Left ventricle myocardium inferior (tissue), 1 donor: ENCODE measurements at regions not wholly inside any gene's neighbourhood (a gene's known extent, or its start where the extent isn't known, plus 50 kb on each side); places are given as distances from the start of the nearest gene placed in this dataset.

Experiments used
- DNase-seq: peaks from one replicate; pipeline ENCODE4 v3.0.0-alpha.2; 2020
- H3K27ac ChIP-seq: fragments of 200-600 bp; replicated peaks from 2 replicates; pipeline ENCODE4 v1.8.0; 2021
- H3K27me3 ChIP-seq: fragments of 200-600 bp; 2 replicates; pipeline ENCODE4 v1.8.0; 2021; ENCODE audit warnings: low read depth
- H3K36me3 ChIP-seq: fragments of 200-600 bp; 2 replicates; pipeline ENCODE4 v1.8.0; 2021
- H3K4me1 ChIP-seq: fragments of 200-600 bp; 2 replicates; pipeline ENCODE4 v1.8.0; 2021
- H3K4me3 ChIP-seq: fragments of 200-600 bp; 2 replicates; pipeline ENCODE4 v1.8.0; 2021; ENCODE audit warnings: mild to moderate bottlenecking, moderate library complexity
- H3K9me3 ChIP-seq: fragments of 200-600 bp; replicated peaks from 2 replicates; pipeline ENCODE4 v1.8.0; 2021
- CTCF ChIP-seq: fragments of 200-600 bp; IDR thresholded peaks from 2 replicates; pipeline ENCODE4 v1.8.0; 2021; ENCODE audit warnings: antibody characterized with exemption, mild to moderate bottlenecking, borderline replicate concordance
- intact Hi-C: fragments of 100-400 bp; cut with micrococcal nuclease; formaldehyde crosslinking; loops from one replicate; pipeline ENCODE4 v1.11.0; 2022
- donor health status: DM: no; HTN: yes; CAD: no; lungs with severe emphysema.

DNA sequence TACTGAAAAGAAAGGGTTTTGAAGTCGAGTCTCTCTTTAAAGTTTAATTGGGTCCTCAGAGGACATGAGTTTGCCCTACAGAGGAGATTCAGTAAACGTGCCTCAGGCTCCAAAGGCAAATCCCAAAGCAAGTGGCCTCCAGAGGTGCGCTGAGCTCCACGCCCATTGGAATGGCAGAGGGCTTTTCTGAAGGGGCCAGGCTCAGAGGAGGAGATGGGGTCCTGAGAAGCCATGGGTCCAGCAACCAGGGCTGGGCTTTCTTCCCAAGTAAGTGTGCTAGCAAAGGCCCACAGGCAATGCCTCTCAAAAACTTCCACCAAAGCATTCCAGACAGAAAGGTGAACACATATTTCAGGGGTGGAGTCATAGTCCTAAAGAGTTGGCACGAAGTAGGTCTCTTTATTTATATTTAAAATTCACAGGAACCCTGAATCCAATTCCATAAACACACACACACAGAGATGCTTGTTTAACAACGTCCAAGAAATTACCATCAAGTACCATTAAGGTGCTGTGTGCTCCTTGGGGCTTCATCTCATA, 93.0 kb upstream of the SH3BP4 start:
- Histone ChIP-seq H3K36me3 (no peaks in the 10 kb centered on the region), H3K9me3 (no peaks in the 10 kb centered on the region), H3K4me1 (peaks cover 29% of the 10 kb centered on the region), H3K4me3 (no peak overlapping the region), H3K27ac (no peak overlapping the region), H3K27me3 (no peaks in the 10 kb centered on the region)
- DNase-seq = no peak
- TF ChIP-seq CTCF = no peak
- intact Hi-C loops = no loop called here

- intact Hi-C loops = no loop called here
- H3K9me3 ChIP-seq = no peaks in the 10 kb centered on the region
- no peak for TF ChIP-seq CTCF
- no peak for DNase-seq
- H3K4me3 ChIP-seq = no peak overlapping the region
- H3K27me3 ChIP-seq = no peaks in the 10 kb centered on the region
- H3K27ac ChIP-seq = no peak overlapping the region
- H3K4me1 ChIP-seq = peaks cover 23% of the 10 kb centered on the region
- no peaks in the 10 kb centered on the region for H3K36me3 ChIP-seq
Measured at GRCh38 chr2:234858145-234858544, 93.7 kb upstream of the SH3BP4 start.

- Histone ChIP-seq H3K36me3 (no peaks in the 10 kb centered on the region), H3K27ac (no peak overlapping the region), H3K27me3 (no peaks in the 10 kb centered on the region), H3K4me3 (no peak overlapping the region), H3K9me3 (no peaks in the 10 kb centered on the region), H3K4me1 (no peaks in the 10 kb centered on the region)
- no peak for DNase-seq
- no peak for TF ChIP-seq CTCF
- intact Hi-C loops = no loop called here
Measured at GRCh38 chr2:234853729-234854128, 98.1 kb upstream of the SH3BP4 start.

- Histone ChIP-seq H3K27me3 (no peaks in the 10 kb centered on the region), H3K9me3 (no peaks in the 10 kb centered on the region), H3K27ac (no peak overlapping the region), H3K36me3 (no peaks in the 10 kb centered on the region), H3K4me3 (no peak overlapping the region), H3K4me1 (no peaks in the 10 kb centered on the region)
- intact Hi-C loops = no loop called here
- TF ChIP-seq CTCF = no peak
- DNase-seq = no peak
Measured at GRCh38 chr2:234852941-234853340, 98.9 kb upstream of the SH3BP4 start.

GRCh38 chr2:234852035-234852434, 99.8 kb upstream of the SH3BP4 start:
- intact Hi-C loops = no loop called here
- Histone ChIP-seq H3K4me1 (no peaks in the 10 kb centered on the region), H3K27ac (no peak overlapping the region), H3K27me3 (no peaks in the 10 kb centered on the region), H3K4me3 (no peak overlapping the region), H3K36me3 (no peaks in the 10 kb centered on the region), H3K9me3 (no peaks in the 10 kb centered on the region)
- TF ChIP-seq CTCF = no peak
- DNase-seq = no peak

- TF ChIP-seq CTCF = no peak
- H3K9me3 ChIP-seq = no peaks in the 10 kb centered on the region
- intact Hi-C loops = no loop called here
- no peaks in the 10 kb centered on the region for H3K36me3 ChIP-seq
- no peak for DNase-seq
- no peaks in the 10 kb centered on the region for H3K4me1 ChIP-seq
- H3K27ac ChIP-seq = no peak overlapping the region
- H3K4me3 ChIP-seq = no peak overlapping the region
- no peaks in the 10 kb centered on the region for H3K27me3 ChIP-seq
Measured at GRCh38 chr2:234851451-234851850, 100.4 kb upstream of the SH3BP4 start.
